Glutamatergic neuron (in vitro differentiated cells): ENCODE measurements at regions not wholly inside any gene's neighbourhood (a gene's known extent, or its start where the extent isn't known, plus 50 kb on each side); places are given as distances from the start of the nearest gene placed in this dataset.

Source experiments
- DNase-seq: peaks from one replicate; pipeline ENCODE4 v3.0.0; 2022
- H3K27ac Mint-ChIP-seq: one replicate; pipeline ENCODE4 v1.8.0; 2020; ENCODE audit warnings: mild to moderate bottlenecking, mixed read lengths, inconsistent platforms; ENCODE audit not compliant: unreplicated experiment
- H3K27me3 Mint-ChIP-seq: one replicate; pipeline ENCODE4 v1.8.0; 2020; ENCODE audit warnings: mild to moderate bottlenecking, moderate library complexity, mixed read lengths, inconsistent platforms; ENCODE audit not compliant: unreplicated experiment
- H3K36me3 Mint-ChIP-seq: one replicate; pipeline ENCODE4 v1.8.0; 2020; ENCODE audit warnings: mild to moderate bottlenecking, mixed read lengths, inconsistent platforms; ENCODE audit not compliant: unreplicated experiment
- H3K4me1 Mint-ChIP-seq: one replicate; pipeline ENCODE4 v1.8.0; 2020; ENCODE audit warnings: mild to moderate bottlenecking, low read depth, mixed read lengths, inconsistent platforms; ENCODE audit not compliant: unreplicated experiment
- H3K4me3 Mint-ChIP-seq: one replicate; pipeline ENCODE4 v1.8.0; 2020; ENCODE audit warnings: mild to moderate bottlenecking, mixed read lengths, inconsistent platforms; ENCODE audit not compliant: unreplicated experiment
- H3K9me3 Mint-ChIP-seq: one replicate; pipeline ENCODE4 v1.8.0; 2020; ENCODE audit warnings: mild to moderate bottlenecking, moderate library complexity, mixed read lengths, inconsistent platforms; ENCODE audit not compliant: unreplicated experiment
- TF ChIP-seq, protein P1 (sequence below): fragments of 200-600 bp; sonication (generic); IDR thresholded peaks from one replicate; pipeline ENCODE4 v1.5.0; 2021; ENCODE audit not compliant: partially characterized antibody, unreplicated experiment

DNA sequence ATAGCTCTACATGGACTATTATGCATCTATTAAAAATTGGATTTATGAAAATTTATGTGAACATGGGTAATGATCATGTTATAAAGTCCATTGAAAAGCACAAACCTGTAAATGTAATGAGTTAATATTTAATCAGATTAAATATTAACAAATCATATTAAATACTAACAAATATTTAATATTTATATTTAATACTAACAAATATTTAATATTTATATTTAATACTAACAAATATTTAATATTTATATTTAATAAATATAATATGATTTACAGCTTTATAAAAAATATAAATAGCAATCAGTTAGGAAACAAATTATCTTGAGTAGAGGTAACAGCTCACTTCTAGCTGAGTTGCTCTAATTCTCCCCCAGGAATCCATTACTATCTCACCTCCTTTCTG, 758.0 kb upstream of the USP15 start:
- Mint-ChIP-seq H3K27me3 (no peaks in the 10 kb centered on the region), H3K9me3 (no peaks in the 10 kb centered on the region), H3K4me3 (no peak overlapping the region), H3K36me3 (no peaks in the 10 kb centered on the region), H3K27ac (no peak overlapping the region), H3K4me1 (no peaks in the 10 kb centered on the region)
- TF ChIP-seq, protein P1, sequence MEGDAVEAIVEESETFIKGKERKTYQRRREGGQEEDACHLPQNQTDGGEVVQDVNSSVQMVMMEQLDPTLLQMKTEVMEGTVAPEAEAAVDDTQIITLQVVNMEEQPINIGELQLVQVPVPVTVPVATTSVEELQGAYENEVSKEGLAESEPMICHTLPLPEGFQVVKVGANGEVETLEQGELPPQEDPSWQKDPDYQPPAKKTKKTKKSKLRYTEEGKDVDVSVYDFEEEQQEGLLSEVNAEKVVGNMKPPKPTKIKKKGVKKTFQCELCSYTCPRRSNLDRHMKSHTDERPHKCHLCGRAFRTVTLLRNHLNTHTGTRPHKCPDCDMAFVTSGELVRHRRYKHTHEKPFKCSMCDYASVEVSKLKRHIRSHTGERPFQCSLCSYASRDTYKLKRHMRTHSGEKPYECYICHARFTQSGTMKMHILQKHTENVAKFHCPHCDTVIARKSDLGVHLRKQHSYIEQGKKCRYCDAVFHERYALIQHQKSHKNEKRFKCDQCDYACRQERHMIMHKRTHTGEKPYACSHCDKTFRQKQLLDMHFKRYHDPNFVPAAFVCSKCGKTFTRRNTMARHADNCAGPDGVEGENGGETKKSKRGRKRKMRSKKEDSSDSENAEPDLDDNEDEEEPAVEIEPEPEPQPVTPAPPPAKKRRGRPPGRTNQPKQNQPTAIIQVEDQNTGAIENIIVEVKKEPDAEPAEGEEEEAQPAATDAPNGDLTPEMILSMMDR, result no peak
- no peak for DNase-seq

DNA sequence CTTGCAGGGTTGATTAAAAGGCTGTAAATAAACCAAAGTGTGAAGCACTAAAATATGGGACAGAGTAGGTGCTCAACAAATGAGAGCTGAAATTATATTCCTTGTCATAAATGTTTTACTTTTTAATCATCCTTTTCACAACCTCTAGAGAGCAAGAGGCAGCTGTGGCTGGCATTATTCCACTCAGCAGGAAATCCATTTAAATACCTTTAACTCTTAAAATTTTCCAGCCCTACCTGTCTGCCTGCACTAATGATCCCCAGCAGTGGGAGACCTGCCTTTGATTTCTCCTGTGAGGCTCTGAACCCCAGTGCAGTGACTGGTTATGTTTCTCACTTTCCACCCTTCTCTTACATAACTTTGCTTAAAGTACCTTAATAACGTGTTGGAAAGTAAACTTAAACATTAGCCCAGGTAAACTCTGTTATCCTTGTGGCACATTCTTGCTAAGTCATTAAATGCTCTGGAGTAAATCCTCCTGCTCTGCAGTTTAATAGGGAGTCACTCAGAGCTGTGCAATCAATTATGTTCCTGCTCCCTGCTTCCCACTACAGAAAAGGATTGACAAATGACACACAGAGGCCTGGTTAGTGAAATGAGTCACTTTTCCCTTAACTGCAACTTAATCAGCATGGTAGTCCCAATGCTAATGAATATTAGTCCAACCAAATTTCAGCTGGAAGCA, 755.7 kb upstream of the USP15 start:
- Mint-ChIP-seq H3K27ac (no peak overlapping the region), H3K27me3 (no peaks in the 10 kb centered on the region), H3K9me3 (no peaks in the 10 kb centered on the region), H3K4me1 (no peaks in the 10 kb centered on the region), H3K36me3 (no peaks in the 10 kb centered on the region), H3K4me3 (no peak overlapping the region)
- no peak for DNase-seq
- TF ChIP-seq, protein P1, result no peak

DNA sequence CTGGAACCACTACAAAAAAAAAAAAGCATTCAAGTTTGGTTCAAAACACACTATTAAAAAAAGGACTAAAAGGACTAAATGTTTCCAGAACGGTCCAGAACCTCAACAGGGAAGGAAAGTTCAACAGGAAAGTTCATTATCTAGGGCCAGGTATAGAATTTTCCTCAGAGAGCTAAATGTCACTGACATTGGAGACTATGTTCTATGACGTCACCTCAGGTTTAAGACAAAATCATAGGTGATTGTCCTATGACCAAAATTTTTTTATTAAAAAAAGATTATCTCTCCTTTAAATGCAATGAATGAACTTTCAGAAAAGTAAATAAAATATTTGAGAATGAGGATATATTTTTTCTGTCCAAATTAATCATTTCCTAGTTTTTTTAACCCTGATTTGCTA, 746.7 kb upstream of the USP15 start:
- no peak for DNase-seq
- Mint-ChIP-seq H3K27me3 (no peaks in the 10 kb centered on the region), H3K36me3 (no peaks in the 10 kb centered on the region), H3K27ac (no peak overlapping the region), H3K4me3 (no peak overlapping the region), H3K4me1 (no peaks in the 10 kb centered on the region), H3K9me3 (no peaks in the 10 kb centered on the region)
- TF ChIP-seq, protein P1, result no peak

DNA sequence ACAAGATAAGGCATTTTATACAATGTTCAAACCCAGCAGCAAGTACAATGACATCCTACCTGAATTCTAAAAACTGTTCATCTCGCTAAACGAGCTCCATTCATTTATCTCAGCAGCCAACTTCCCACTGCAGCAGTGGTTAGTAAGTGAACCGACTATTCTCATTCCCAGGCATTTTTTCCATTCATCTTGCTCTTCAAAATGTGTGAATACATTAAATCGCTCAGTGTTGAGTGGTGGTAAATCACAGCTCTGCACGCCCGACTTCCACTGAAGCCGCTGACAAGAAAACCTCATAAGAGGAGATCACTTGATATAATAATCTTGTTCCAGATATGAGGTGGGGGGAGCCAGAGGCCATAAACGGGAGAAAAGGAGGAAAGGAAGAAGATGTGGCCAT, 746.2 kb upstream of the USP15 start:
- no peak for DNase-seq
- Mint-ChIP-seq H3K27me3 (no peaks in the 10 kb centered on the region), H3K4me1 (no peaks in the 10 kb centered on the region), H3K36me3 (no peaks in the 10 kb centered on the region), H3K27ac (no peak overlapping the region), H3K4me3 (no peak overlapping the region), H3K9me3 (no peaks in the 10 kb centered on the region)
- TF ChIP-seq, protein P1, result no peak

DNA sequence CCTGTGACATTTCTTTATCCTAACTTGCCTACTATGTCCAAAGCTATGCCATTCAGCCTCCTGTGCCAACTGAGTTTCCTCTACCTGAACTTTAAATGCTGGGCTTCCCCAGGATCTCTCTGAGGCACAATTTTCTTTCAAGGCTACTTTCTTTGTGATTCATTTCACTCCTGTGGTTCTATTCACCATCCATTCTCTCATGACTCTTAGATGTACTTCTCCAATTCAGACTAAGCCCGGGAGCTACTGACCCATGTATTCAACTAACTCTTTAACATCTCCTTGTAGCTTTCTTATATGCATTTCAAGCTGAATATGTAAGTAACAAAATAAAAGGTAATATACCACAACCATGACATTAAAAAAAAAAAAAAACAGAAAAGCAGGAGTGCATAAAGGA, 738.9 kb upstream of the USP15 start:
- no peak overlapping the region for H3K4me3 Mint-ChIP-seq
- no peaks in the 10 kb centered on the region for H3K9me3 Mint-ChIP-seq
- no peak for DNase-seq
- no peaks in the 10 kb centered on the region for H3K36me3 Mint-ChIP-seq
- no peaks in the 10 kb centered on the region for H3K27me3 Mint-ChIP-seq
- TF ChIP-seq, protein P1, result no peak
- no peak overlapping the region for H3K27ac Mint-ChIP-seq
- no peaks in the 10 kb centered on the region for H3K4me1 Mint-ChIP-seq
